Hematopoietic multipotent progenitor cell treated with erythropoietin and hydrocortisone succinate and interleukin-3 and kit ligand, for 6 days (in vitro differentiated cells): ENCODE measurements at regions not wholly inside any gene's neighbourhood (a gene's known extent, or its start where the extent isn't known, plus 50 kb on each side); places are given as distances from the start of the nearest gene placed in this dataset.
"Not testable (repeated sequence)": the region's sequence is repeated elsewhere in the genome, so short reads cannot be mapped to it uniquely, and the experiment has no call there.

Experiments
- DNase-seq: peaks from one replicate; pipeline ENCODE4 v3.0.0-alpha.2; 2015

DNA sequence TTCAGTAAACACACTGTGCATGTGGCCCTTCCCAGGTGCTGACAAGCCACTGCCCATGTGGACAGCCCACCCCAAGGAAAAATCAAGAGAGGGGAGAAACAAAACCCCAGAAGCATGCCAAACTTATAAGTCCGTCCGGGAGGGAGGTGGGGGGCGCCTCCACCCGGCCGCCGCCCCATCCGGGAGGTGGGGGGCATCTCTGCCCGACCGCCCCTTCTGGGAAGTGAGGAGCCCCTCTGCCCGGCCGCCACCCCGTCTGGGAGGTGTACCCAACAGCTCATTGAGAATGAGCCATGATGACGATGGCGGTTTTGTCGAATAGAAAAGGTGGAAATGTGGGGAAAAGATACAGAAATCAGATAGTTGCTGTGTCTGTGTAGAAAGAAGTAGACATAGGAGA lies 53.8 kb upstream of the C2CD4B start:
- DNase-seq = no peak

GRCh38 chr15:62219799-62220198 lies 54.7 kb upstream of the C2CD4B start:
- DNase-seq = no peak

DNA sequence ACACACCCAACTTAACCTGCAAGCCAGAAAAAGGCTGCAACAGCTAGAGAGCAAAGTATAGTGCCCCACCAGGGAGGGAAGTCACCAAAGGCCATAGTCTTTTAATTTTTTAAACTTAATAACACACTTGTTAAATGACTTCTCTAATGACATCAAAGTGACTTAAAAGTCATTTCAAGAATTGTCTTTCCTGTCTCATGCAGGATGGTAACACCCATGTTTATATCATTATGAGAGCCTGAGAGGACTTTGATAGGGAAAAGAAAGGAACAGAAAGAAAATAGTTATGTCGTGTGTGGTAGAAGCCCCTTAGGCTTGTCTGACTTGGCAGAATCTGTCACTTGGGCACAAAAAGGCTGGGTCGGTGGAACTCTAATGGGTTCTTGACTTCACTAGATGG lies 57.9 kb upstream of the C2CD4B start:
- DNase-seq = no peak

DNA sequence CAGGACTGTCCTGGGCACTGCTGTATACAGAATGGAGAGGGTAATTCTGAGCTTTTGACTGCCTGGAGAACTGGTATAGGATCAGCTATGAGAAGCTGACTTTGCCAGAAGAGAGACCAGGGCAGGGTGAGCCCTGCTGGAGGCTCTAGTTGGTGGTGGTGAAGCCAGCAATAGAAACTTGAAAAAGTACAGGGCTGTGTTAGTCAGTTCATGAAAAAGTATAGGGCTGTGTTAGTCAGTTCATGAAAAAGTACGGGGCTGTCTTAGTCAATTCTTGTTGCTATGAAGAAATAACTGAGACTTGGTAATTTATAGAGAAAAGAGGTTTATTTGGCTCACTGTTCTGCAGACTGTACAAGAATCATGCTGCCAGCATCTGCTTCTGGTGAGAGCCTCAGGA lies 63.5 kb upstream of the C2CD4B start:
- no peak for DNase-seq

DNA sequence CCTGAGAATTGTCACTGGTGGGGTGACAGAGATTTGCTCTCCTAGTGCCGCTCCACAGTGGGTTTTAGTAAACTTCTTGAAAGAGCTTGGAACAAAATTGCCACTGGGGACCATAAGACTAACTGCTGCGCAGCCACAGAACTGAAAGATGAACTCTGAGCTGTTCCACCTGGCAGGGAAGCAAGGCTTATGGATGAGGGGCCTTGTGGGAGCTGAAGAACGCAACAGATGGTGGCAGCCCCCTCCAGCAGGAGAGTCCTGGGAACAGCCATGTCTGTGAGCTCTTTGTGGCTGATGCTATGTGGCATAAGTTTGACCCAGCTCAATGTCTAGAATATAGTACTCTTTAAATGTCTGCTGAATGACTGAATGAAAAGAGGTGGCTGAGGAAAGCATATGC lies 66.8 kb upstream of the C2CD4B start:
- DNase-seq = no peak

- no peak for DNase-seq
Measured at GRCh38 chr15:62240121-62241096, 75.3 kb upstream of the C2CD4B start.

DNA sequence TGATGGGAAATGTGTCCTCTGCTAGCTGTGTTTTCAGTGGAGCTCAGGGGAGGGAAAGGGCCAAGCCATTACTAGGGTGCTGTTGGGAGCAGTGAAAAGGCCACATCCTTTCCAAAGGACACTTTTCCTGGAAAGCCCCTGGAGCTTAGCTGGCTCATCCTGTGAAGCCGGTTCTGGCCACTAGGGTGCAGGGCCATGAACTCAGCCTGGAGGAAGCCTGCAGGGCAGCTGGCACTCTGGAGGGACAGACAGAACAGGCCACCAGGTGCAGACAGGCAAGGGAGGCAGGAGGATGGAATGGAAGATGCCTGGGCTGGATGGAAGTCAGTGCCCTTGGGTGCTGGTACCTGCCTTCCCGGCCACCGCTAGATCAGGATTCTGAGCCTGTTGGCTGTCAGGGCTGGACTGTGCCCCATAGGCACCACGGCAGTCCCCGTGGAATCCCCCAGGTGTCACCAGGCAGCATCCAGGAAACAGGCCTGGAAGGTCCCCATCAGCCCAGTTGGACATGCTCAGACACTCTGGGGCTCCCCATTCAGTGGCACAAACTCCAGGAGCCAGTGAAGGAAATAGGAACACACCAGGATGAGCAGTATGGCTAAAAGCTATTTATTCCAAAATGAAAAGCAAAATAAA lies 76.2 kb upstream of the C2CD4B start:
- DNase-seq = peak; percentile 18

DNA sequence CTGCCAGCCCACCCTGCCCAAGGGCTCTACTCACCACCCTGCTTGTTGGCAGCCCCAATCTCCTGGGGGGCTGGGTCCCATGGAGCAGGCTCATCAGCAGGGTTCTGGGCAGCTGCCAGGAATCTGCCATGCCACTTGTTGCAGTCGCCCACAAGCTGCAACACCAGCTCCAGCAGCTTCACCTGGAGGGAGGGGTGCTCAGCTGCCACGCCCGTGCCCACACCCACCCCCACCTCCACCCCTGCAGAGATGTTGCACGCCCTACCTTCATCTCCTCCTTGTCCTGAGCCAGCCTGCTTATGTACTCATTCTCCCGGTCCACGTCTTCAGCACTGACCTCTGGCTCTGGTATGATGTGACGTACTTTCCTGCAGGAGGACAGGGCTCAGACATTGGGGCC lies 77.9 kb upstream of the C2CD4B start:
- DNase-seq = no peak

GRCh38 chr15:62244762-62245161 lies 79.7 kb upstream of the C2CD4B start:
- DNase-seq = no peak

- DNase-seq = no peak
Measured at GRCh38 chr15:62248277-62248984, 83.3 kb upstream of the C2CD4B start.

GRCh38 chr15:62249501-62249900 lies 84.4 kb upstream of the C2CD4B start:
- DNase-seq = no peak

DNA sequence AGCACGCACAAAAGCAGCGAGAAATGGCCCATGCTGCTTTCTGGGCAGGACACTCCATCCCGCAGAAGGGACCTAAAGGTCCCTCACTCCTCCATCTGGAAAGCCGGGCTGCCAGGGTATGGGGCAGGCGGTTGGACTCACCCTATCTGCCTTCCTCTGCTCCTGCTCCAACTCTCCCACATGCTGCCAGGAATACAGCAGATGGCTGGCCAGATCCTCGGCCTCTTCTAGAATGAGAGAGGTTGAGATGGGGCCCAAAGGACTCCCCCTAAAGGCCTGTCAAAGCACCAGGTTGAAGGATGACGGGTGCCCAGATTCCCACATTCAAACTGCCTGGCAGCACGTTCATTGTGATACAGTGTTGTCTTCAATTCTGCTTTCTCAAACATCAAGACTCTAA lies 85.1 kb upstream of the C2CD4B start:
- DNase-seq = no peak

- no peak for DNase-seq
Measured at GRCh38 chr15:62250978-62251377, 85.9 kb upstream of the C2CD4B start.

DNA sequence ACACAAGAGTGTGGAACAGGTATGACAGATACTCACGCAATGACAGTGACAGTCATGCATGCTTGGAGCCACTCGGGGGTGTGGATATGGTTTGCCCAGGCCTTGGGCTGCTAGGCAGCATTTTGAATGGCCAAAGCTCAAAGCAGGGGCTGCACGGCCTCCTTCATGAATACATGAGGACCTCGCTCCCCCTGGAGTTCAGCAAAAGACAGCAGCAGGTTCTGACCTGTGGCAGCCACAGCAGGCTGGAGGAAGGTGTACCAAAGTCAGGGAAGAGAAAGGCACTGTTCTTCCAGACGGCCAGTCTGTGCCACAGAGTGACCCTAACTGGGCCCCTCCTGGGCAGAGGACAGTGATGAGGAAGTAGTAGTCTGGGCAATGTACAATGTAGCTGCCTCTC lies 88.2 kb upstream of the C2CD4B start:
- DNase-seq = no peak

DNA sequence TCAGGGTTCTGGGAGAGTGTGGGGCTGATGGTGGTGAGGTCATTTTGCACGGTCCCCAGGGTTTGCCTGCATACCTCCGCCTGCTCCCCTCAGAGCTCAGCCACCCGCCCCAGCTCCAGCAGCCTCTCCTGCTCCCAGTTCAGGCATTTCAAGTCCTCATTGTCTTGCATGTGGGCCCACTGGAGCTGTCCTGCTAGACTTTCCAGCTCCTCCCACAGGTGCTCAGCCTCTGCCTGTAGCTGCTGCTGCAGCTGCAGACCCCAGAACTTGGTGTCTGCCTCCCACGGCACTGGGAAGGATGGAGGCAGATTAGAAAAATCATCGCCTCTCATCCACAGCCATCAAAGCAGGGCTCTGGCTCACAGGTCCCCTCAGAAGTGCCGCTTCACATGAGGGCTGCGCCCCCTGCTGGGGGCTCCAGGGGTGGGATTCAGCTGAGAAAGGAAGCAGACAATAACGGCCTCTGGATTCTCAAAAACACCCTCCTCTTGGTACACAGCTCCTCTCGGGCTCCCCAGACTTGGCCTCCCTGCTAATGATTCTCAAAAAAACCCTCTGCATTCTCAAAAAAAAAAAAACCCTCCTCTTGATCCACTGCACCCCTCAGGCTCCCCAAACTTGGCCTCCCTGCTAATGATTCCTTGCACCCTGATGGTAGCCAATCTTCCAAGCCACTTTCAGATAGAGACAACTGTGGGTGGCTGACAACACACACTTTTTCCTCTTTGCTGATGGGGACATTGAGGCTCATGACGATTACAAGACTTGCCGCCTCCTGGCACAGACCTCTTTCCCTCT lies 89.3 kb upstream of the C2CD4B start:
- peak; percentile 77 for DNase-seq

DNA sequence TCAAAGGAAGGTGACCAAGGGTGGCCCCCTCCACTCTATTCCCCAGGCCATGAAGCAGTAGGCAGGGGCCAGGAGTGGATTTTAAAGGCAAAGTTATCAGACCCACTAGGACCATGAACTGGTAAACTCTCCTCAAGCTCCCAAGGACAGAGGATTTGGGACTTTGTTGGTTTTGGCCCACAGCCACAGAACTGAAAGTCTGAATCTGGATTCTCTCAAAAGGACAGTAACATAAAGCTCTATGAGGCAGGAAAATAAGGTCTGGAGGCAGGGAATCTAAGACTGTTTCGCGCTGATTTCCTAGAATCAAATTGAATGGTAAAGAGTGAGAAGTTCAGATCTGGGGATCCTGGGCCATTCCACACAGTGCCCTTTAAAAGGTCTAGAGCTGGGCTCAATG lies 91.3 kb upstream of the C2CD4B start:
- DNase-seq = not testable (repeated sequence)

DNA sequence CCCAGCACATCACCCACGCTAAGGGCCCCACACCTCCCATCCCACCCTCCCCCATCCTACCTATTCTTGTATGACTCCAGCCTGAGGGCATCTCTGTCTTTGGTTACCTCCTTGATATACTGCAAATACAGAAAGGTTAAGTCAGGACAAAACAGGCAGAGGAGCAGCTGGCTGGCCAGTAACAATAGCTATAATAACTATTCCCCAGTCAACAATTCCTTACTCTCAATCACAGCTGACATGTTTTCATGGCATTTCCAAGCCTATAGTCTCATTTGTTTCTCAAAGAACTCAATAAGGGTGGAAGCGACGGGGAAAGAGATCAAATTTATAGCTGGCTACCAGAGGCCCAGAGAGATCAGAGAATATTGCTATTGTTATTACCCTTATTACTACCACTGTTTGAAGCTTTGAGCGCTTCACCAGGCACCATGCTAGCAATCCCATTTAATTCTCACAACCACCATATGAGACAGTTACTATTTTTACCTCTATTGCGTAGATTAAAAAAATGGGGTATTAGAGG lies 93.0 kb upstream of the C2CD4B start:
- no peak for DNase-seq

- DNase-seq = no peak
Measured at GRCh38 chr15:62262305-62262941, 97.3 kb upstream of the C2CD4B start.

GRCh38 chr15:62264196-62264595 lies 99.1 kb upstream of the C2CD4B start:
- DNase-seq = no peak

DNA sequence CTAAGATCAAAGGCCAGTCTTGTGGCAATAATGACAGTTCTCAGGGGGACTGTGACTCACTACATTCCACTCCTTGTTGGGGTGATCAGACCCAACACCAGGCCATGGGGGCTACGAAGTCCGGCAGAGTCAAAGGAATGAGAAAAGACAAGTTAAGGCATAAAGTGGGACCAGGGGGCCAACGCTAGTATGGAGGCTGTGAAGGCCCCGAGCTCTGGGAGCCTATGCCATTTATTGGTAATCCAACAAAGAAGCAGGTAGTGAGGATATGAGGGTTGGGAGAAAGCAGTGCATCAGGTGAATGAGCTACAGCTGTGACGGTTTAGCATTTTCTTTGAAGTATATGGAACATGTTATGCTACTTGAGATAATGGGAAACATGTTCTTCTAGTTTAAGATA lies 104.4 kb upstream of the C2CD4B start:
- peak; percentile 24 for DNase-seq

- no peak for DNase-seq
Measured at GRCh38 chr15:62270216-62270921, 105.3 kb upstream of the C2CD4B start.
